ENCODE measurements at regions not wholly inside any gene's neighbourhood (a gene's known extent, or its start where the extent isn't known, plus 50 kb on each side); places are given as distances from the start of the nearest gene placed in this dataset.

DNA sequence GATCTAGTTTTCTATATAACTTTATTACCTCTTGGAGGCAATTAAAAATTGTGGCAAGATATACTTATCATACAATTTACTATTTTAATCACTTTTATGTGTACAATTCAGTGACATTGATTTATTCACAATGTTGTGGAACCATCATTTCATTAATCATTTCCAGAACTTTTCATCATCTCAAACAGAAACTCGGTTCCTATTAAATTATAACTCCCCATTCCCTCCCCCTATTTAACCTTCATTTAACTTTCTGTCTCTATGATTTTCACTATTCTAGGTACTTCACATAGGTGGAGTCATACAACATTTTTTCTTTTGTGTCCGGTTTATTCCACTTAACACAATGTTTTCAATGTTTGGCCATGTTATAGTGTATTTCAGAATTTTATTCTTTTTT is 252.8 kb downstream of the REEP3 start:
- in situ Hi-C loops (cut with MboI; ENCODE audit: low pct_unique_long_range_greater_than_20kb in 2 of 9, low sequenced_read_pairs in 9 of 9, unreplicated experiment in 9 of 9) = no loop called here
- WGBS, 10 experiments = 14 to 100% (median 61%) methylated on average over 1 to 2 of the region's 2 CpGs
- H3K27ac ChIP-seq = no peak overlapping the region

DNA sequence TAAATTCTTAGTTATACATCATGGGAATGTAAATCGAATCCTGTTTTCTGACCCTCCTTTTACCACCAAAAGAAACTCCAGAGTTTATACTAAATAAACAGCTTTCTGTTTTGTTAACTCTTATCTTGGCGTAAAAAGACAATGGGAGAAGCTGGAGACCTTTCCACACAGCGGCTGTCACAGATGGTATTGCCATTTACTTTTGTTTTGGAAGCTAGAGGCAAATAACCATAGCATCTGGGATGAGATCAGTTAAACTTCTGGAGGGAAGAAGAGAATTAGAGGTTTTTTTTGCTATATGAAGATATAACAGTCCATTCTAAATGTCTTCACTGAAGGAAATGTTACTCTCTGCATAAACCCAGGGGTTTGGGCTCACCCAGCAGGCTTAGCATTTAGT is 258.9 kb downstream of the REEP3 start:
- ATAC-seq (replicated peaks in 6 of 8) = no peak
- in situ Hi-C loops (cut with MboI; ENCODE audit: low pct_unique_long_range_greater_than_20kb in 2 of 9, low sequenced_read_pairs in 9 of 9, unreplicated experiment in 9 of 9) = no loop called here
- Histone ChIP-seq H3K4me1 (replicated peaks in 1 of 2) (no peaks in the 10 kb centered on the region), H3K27ac (no peak overlapping the region), H3K4me3 (no peak overlapping the region)
- 0 to 95% (median 56%) methylated on average over 1 to 3 of the region's 3 CpGs for WGBS, 10 experiments

More for the DNA sequence above, 252.8 kb downstream of the REEP3 start:
- Histone ChIP-seq H3K4me1 (replicated peaks in 1 of 2) (no peaks in the 10 kb centered on the region), H3K4me3 (no peak overlapping the region)
- no peak for ATAC-seq (replicated peaks in 6 of 8)

DNA sequence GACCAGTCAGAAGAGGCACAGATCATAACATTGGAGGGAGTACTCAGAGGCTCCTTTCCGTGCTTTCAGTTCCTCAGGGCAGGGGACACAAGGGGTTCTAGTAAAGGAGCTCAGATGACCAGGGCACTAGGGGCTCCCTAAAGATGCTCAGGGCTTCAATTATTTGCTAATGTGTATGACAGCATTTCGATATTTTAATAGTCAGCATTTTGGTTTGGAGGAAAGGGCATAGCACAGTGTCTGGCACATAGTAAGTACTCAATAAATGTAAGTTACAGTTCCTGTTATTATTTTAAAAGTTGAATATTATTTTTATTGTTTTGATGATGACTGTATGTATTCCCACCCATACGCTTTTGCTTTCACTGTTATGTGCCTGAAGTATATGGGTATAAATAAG is 260.0 kb downstream of the REEP3 start:
- no peak for ATAC-seq (replicated peaks in 6 of 8)
- Histone ChIP-seq H3K27ac (no peak overlapping the region), H3K4me3 (no peak overlapping the region), H3K4me1 (replicated peaks in 1 of 2) (no peaks in the 10 kb centered on the region)
- WGBS, 10 experiments = 73 to 100% (median 88%) methylated on average over 1 to 3 of the region's 3 CpGs; no CpG with 5 or more reads in 2 of the 10 experiments
- in situ Hi-C loops (cut with MboI; ENCODE audit: low pct_unique_long_range_greater_than_20kb in 2 of 9, low sequenced_read_pairs in 9 of 9, unreplicated experiment in 9 of 9) = no loop called here

DNA sequence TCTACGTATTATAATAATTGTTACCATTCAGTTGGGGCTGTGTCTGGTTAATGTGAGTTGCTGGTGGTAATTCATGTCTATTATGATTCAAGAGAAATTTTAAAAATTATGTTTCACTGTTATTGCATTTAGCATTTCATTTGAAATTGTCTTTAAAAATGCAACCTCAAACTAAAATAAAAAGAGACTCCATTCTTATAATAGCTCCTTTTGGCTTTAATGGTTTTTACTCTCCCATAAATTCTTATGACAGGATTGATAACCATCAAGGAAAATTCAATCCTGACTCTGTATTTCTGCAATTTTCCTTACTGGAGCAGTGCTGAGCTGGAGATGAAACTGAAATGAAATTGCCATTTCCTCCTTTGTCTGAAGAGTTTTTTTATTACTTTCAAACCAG is 262.7 kb downstream of the REEP3 start:
- no peak overlapping the region for H3K4me3 ChIP-seq
- no peaks in the 10 kb centered on the region for H3K4me1 ChIP-seq (replicated peaks in 1 of 2)
- in situ Hi-C loops (cut with MboI; ENCODE audit: low pct_unique_long_range_greater_than_20kb in 2 of 9, low sequenced_read_pairs in 9 of 9, unreplicated experiment in 9 of 9) = no loop called here
- H3K27ac ChIP-seq = no peak overlapping the region
- ATAC-seq (replicated peaks in 6 of 8) = no peak
- 50 to 100% (median 89%) methylated on average over 1 of the region's 1 CpG; no CpG with 5 or more reads in 4 of the 10 experiments for WGBS, 10 experiments

DNA sequence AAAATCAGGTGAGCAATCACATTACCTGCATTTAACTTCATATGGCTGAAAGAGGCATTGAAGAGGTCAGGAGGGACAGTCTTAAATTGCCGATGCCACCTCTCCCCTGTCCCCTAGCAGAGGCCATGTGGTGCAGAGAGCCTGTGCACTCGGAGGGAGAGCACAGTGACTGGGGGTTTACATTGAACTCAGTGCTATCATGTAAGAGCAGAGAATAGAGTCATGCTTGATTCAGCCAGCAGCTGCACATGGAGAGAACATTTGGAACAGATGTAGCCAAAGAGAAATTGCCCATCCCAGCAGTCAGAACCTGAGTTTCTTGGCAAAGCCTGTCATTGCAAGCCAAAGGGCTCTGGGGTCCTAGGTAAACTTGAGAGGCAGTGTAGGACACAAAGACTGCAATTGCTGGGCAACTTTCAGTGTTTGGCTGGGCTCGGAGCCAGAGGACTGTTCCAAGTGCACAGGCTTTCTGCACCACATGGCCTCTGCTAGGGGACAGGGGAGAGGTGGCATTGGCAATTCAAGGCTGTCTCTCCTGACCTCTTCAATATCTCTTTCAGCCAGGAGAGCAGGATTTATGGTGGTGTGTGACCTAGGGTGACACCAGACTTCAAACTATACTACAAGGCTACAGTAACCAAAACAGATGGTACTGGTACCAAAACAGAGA is 267.1 kb downstream of the REEP3 start:
- ATAC-seq (replicated peaks in 6 of 8) = peak in 1 of 8 experiments; percentile 33
- 14 to 100% (median 69%) methylated on average over 1 to 3 of the region's 3 CpGs; no CpG with 5 or more reads in 4 of the 10 experiments for WGBS, 10 experiments

DNA sequence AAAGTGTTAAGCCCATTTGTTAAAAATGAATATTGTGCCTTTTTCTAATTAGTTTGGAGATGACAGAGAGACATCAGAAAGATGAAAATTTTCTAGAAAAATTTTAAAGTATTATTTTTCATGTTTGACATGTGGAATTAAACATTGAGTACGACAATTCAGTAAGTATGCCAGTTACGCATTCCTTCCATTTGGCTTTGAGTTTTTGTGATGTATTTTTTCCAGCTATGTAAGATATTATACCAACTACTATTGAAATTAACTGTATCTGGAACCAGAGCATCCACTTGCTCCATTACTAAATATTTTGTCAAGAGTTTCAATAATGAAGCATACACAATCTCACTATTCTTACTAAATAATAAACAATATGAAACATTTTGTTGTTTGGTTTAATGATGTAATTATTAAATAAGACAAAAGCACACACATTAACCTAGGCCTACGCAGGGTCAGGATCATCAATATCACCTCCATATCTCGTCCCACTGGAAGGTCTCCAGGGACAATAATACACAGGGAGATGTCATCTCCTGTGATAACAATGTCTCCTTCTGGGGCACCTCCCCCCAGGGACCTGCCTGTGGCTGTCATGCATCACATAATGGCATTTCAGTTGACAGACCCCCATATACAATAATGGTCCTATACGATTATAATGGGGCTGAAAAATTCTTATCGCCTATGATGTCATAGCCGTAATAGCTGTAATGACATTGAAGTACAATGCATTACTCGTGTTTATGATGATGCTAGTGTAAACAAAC is 274.1 kb downstream of the REEP3 start:
- 37 to 100% (median 88%) methylated on average over 2 to 8 of the region's 8 CpGs for WGBS, 10 experiments
- in situ Hi-C loops (cut with MboI; ENCODE audit: low pct_unique_long_range_greater_than_20kb in 2 of 9, low sequenced_read_pairs in 9 of 9, unreplicated experiment in 9 of 9) = no loop called here
- ATAC-seq (replicated peaks in 6 of 8) = no peak
- H3K4me1 ChIP-seq (replicated peaks in 1 of 2) = peaks cover 0 to 5% of the 10 kb centered on the region in 2 donors
- no peak overlapping the region for H3K4me3 ChIP-seq
- no peak overlapping the region for H3K27ac ChIP-seq

More for the DNA sequence above, 267.1 kb downstream of the REEP3 start:
- H3K4me1 ChIP-seq (replicated peaks in 1 of 2) = no peaks in the 10 kb centered on the region
- no peak overlapping the region for H3K4me3 ChIP-seq
- in situ Hi-C loops (cut with MboI; ENCODE audit: low pct_unique_long_range_greater_than_20kb in 2 of 9, low sequenced_read_pairs in 9 of 9, unreplicated experiment in 9 of 9) = no loop called here
- H3K27ac ChIP-seq = no peak overlapping the region

DNA sequence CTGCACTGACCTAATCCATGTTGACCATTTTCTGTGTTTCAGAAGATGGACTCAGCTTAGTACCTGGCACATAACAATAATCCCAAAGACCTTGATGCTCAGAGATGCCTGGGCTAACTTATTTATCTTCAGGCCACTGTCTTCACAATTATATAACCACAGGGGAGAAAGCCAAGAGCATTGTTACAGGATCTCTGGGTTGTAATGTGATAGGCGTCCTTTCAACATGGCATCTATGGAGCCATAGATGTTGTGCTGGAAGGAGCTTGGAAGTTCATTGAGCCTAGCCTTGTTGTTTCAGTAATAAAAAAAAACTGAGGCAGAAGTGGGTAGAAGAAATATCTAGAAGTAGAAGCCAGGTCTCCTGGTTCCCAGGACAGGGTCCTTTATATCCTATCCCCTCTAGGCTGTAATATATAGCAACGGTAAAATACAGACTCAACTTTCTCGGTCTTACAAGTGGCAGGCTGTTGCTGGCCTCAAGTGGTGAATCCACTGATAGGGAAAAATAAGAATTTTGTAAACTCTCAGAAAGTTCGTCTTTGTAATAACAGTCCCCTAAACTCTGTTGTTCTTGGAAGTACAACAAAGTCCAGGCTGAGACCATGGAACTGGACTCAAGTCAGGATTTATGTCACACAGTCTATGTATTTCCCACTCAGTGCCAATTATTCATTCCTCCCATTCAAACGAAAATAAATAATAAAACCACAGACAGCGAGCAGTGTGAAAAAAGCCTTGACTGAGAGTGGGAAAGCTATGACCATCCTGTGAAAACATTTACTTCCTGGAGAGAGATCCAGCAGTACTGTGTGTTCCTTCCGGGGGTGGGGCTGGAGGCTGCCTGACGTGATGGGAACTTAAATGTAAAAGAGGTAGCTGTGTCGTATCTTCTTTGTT is 277.6 kb downstream of the REEP3 start:
- in situ Hi-C loops (cut with MboI; ENCODE audit: low pct_unique_long_range_greater_than_20kb in 2 of 9, low sequenced_read_pairs in 9 of 9, unreplicated experiment in 9 of 9) = no loop called here
- WGBS, 10 experiments = 6 to 95% (median 60%) methylated on average over 1 to 8 of the region's 9 CpGs
- H3K27ac ChIP-seq = no peak overlapping the region
- peaks cover 0 to 5% of the 10 kb centered on the region in 2 donors for H3K4me1 ChIP-seq (replicated peaks in 1 of 2)
- H3K4me3 ChIP-seq = no peak overlapping the region
- peak; percentile 45 to 96 (median 66) for ATAC-seq (replicated peaks in 6 of 8)

DNA sequence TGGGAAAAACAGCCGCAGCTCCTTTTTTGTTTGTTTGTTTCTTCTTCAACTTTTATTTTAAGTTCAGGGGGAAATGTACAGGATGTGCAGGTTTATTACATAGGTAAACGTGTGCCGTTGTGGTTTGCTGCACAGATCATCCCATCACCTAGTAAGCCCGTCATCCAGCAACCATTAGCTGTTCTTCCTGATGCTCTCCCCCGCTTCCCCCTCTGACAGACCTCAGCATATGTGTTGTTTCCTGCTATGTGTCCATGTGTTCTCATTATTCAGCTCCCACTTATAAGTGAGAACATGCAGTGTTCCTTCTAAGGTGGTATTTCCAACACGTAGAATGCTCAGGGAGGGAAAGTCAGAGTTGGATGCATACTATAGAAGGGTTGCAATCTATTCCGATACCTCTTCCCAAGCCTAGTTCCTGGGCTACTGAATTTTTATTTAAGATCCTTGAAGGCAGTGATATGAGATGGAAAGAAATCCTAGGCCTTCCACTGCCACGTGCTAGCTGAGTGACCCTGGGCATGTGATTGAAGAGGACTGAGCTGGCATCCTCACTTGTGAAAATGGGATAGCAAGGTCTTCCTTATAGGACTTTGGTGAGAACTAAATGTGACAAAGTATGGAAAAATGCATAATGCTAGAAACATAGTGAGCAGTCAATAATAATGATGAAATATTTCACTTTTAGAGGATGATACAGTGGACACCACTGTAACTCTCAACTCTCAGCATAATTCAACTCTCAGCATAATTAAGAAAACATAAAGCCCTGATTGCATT is 278.5 kb downstream of the REEP3 start:
- WGBS, 10 experiments = 40 to 89% (median 83%) methylated on average over 1 to 8 of the region's 8 CpGs; no CpG with 5 or more reads in 1 of the 10 experiments
- peak in 1 of 8 experiments; percentile 28 for ATAC-seq (replicated peaks in 6 of 8)
- no peak overlapping the region for H3K27ac ChIP-seq
- in situ Hi-C loops (cut with MboI; ENCODE audit: low pct_unique_long_range_greater_than_20kb in 2 of 9, low sequenced_read_pairs in 9 of 9, unreplicated experiment in 9 of 9) = no loop called here
- H3K4me3 ChIP-seq = no peak overlapping the region
- H3K4me1 ChIP-seq (replicated peaks in 1 of 2) = peaks cover 0 to 5% of the 10 kb centered on the region in 2 donors

DNA sequence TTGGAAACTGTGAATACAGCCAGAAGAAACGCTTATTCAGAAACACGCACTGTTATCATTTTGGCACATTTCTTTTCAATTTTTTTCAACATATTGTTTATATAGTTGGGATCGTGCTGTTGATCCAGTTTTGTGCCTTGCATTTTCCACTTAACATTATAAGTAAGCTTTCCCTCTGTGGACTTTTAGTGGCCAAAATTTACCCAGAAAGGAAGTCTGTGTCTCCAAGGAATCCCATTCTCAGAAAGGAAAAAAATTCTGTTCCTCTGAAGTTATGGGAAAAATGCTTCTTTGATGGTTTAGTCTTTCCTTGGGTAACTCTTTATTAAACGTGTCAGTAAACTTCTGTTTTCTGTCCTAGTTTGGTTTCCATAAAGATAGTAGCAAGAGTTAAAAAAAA is 280.0 kb downstream of the REEP3 start:
- no peak overlapping the region for H3K27ac ChIP-seq
- H3K4me3 ChIP-seq = no peak overlapping the region
- WGBS, 10 experiments = 0 to 91% (median 77%) methylated on average over 3 to 4 of the region's 4 CpGs; no CpG with 5 or more reads in 1 of the 10 experiments
- in situ Hi-C loops (cut with MboI; ENCODE audit: low pct_unique_long_range_greater_than_20kb in 2 of 9, low sequenced_read_pairs in 9 of 9, unreplicated experiment in 9 of 9) = no loop called here
- ATAC-seq (replicated peaks in 6 of 8) = no peak
- peaks cover 0 to 5% of the 10 kb centered on the region in 2 donors for H3K4me1 ChIP-seq (replicated peaks in 1 of 2)

DNA sequence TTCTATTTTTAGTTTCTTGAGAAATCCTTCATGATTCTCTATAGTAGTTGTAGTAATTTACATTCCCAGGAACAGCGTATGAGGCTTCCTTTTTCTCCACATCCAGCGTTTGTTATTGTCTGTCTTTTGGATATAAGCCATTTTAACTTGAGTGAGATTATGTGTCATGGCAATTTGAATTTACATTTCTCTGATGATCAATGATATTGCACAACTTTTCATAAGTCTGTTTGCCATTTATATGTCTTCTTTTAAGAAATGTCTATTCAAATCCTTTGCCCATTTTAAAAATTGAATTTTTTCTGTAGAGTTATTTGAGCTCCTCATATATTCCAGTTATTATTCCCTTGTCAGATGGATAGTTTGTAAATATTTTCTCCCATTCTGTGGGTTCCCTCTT is 285.1 kb downstream of the REEP3 start:
- Histone ChIP-seq H3K27ac (no peak overlapping the region), H3K4me1 (replicated peaks in 1 of 2) (no peaks in the 10 kb centered on the region), H3K4me3 (no peak overlapping the region)
- in situ Hi-C loops (cut with MboI; ENCODE audit: low pct_unique_long_range_greater_than_20kb in 2 of 9, low sequenced_read_pairs in 9 of 9, unreplicated experiment in 9 of 9) = no loop called here
- 0 to 50% (median 32%) methylated on average over 2 of the region's 2 CpGs for WGBS, 10 experiments
- no peak for ATAC-seq (replicated peaks in 6 of 8)

DNA sequence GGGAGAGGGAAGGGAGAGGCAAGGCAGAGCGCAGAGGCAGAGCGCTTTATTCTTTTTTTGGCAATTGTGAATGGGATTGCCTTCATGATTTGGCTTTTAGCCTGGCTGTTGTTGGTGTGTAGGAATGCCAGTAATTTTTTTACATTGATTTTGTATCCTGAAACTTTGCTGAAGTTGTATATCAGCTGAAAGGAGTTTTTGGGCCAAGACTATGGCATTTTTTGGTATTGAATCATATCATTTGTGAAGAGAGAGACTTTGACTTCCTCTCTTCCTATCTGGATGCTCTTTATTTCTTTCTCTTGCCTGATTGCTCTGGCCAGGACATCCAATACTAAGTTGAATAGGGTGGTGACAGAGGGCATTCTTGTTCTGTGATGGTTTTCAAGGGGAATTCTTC is 291.3 kb downstream of the REEP3 start:
- Histone ChIP-seq H3K4me3 (no peak overlapping the region), H3K27ac (no peak overlapping the region), H3K4me1 (replicated peaks in 1 of 2) (no peaks in the 10 kb centered on the region)
- no CpG with 5 or more reads among the region's 2 CpGs for WGBS, 10 experiments
- in situ Hi-C loops (cut with MboI; ENCODE audit: low pct_unique_long_range_greater_than_20kb in 2 of 9, low sequenced_read_pairs in 9 of 9, unreplicated experiment in 9 of 9) = no loop called here
- no peak for ATAC-seq (replicated peaks in 6 of 8)

DNA sequence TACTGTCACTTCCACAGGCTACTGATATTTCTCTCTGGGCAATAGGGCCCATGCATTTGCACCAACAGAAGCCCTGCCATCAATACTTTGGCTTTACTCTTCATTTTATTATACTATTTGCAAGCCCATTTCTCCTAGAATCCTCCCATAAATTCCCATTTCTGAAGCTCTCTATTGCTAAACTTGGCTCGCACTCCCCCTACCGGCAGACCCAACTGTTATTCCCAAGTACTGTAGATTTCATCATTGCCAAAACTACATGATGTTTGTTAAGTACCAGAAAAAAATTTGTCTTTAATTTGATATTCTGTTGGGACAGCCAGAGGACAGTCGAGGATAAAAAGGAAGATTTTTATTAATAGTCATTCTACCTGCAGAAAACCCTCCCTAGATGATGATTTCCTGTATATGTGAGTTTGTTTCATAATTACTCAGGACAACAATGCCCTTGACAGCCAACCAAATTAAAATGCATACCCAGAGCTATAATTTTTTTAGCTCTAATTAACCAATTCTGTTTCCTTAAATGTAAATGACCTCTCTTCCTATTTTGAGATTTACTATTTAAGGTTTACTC is 298.6 kb downstream of the REEP3 start:
- in situ Hi-C loops (cut with MboI; ENCODE audit: low pct_unique_long_range_greater_than_20kb in 2 of 9, low sequenced_read_pairs in 9 of 9, unreplicated experiment in 9 of 9) = no loop called here
- H3K4me3 ChIP-seq = no peak overlapping the region
- WGBS, 10 experiments = 0 to 12% (median 0%) methylated on average over 1 to 3 of the region's 3 CpGs
- ATAC-seq (replicated peaks in 6 of 8) = peak in 3 of 8 experiments; percentile 71 to 86 (median 74)
- H3K27ac ChIP-seq = no peak overlapping the region
- H3K4me1 ChIP-seq (replicated peaks in 1 of 2) = peaks cover 0 to 3% of the 10 kb centered on the region in 2 donors

All from motor neuron (in vitro differentiated cells).